CD14-positive monocyte (primary cell): ENCODE measurements at regions not wholly inside any gene's neighbourhood (a gene's known extent, or its start where the extent isn't known, plus 50 kb on each side); places are given as distances from the start of the nearest gene placed in this dataset.

Experiments used
- DNase-seq, 3 donors: peaks; one replicate each; pipeline ENCODE4 v3.0.0-alpha.2; 2011 to 2022
- H2AFZ ChIP-seq: 2 replicates; pipeline ENCODE4 v1.6.0; 2012; ENCODE audit warnings: mild to moderate bottlenecking, low read depth, low read length, inconsistent platforms; ENCODE audit not compliant: insufficient read depth, poor library complexity, severe bottlenecking
- H3K27ac ChIP-seq, 2 donors: 1 replicate in 1 of 2; 2 replicates in 1 of 2; pipeline ENCODE4 v1.5.1; 2012 to 2013; ENCODE audit warnings: low read length in 2 of 2, control low read depth in 1 of 2, inconsistent platforms in 1 of 2, low read depth in 1 of 2, mild to moderate bottlenecking in 1 of 2
- H3K27me3 ChIP-seq, 2 donors: one replicate each; pipeline versions ENCODE4 v1.6.0 to v1.6.1; 2011 to 2013; ENCODE audit warnings: low read length in 2 of 2; ENCODE audit not compliant: control insufficient read depth in 2 of 2, insufficient read depth in 2 of 2
- H3K36me3 ChIP-seq, 2 donors: replicated peaks in 1 of 2; 1 replicate in 1 of 2; 2 replicates in 1 of 2; pipeline versions ENCODE4 v1.5.1 to v1.6.1; 2012 to 2013; ENCODE audit warnings: low read length in 2 of 2, control low read depth in 1 of 2, inconsistent platforms in 1 of 2, mild to moderate bottlenecking in 1 of 2; ENCODE audit not compliant: insufficient read depth in 2 of 2, control insufficient read depth in 1 of 2
- H3K4me1 ChIP-seq, 2 donors: 1 replicate in 1 of 2; 2 replicates in 1 of 2; pipeline versions ENCODE4 v1.5.1 to v1.6.1; 2012 to 2013; ENCODE audit warnings: low read length in 2 of 2, control low read depth in 1 of 2, inconsistent platforms in 1 of 2, mild to moderate bottlenecking in 1 of 2, moderate library complexity in 1 of 2; ENCODE audit not compliant: insufficient read depth in 2 of 2, control insufficient read depth in 1 of 2
- H3K4me2 ChIP-seq: replicated peaks from 2 replicates; pipeline ENCODE3; 2012; ENCODE audit warnings: low read length, moderate library complexity, mild to moderate bottlenecking; ENCODE audit not compliant: poor library complexity, severe bottlenecking; ENCODE audit errors: extremely low read depth
- H3K4me3 ChIP-seq, 3 experiments: fragments of 200-600 bp in 1 of 3; sonication (generic) in 1 of 3; replicated peaks in 1 of 3; 1 replicate in 2 of 3; 2 replicates in 1 of 3; pipeline ENCODE4 v1.5.1; 2011 to 2013; ENCODE audit warnings: low read length in 3 of 3, mild to moderate bottlenecking in 3 of 3, control low read depth in 2 of 3, low read depth in 2 of 3, inconsistent platforms in 1 of 3, moderate library complexity in 1 of 3
- H3K79me2 ChIP-seq: 2 replicates; pipeline ENCODE4 v1.6.0; 2012; ENCODE audit warnings: mild to moderate bottlenecking, control low read depth, inconsistent platforms, low read length, moderate library complexity; ENCODE audit not compliant: insufficient read depth
- H3K9ac ChIP-seq: 2 replicates; pipeline ENCODE4 v1.6.0; 2017; ENCODE audit warnings: low read length, mild to moderate bottlenecking; ENCODE audit not compliant: insufficient read depth, poor library complexity, severe bottlenecking
- H3K9me3 ChIP-seq, 2 donors: replicated peaks in 1 of 2; 1 replicate in 1 of 2; 2 replicates in 1 of 2; pipeline versions ENCODE4 v1.5.1 to v1.6.1; 2012 to 2013; ENCODE audit warnings: low read length in 2 of 2, control low read depth in 1 of 2; ENCODE audit not compliant: control insufficient read depth in 1 of 2, insufficient read depth in 1 of 2
- H4K20me1 ChIP-seq: 2 replicates; pipeline ENCODE4 v1.6.0; 2012; ENCODE audit warnings: mild to moderate bottlenecking, low read length, control low read depth, moderate library complexity; ENCODE audit not compliant: insufficient read depth
- H3K27ac Mint-ChIP-seq, 7 donors: one replicate each; pipeline ENCODE4 v1.8.0; 2020; ENCODE audit warnings: mild to moderate bottlenecking in 7 of 7, mixed read lengths in 7 of 7, moderate library complexity in 6 of 7, inconsistent platforms in 2 of 7
- H3K27me3 Mint-ChIP-seq, 3 donors: one replicate each; pipeline ENCODE4 v1.8.0; 2021 to 2022; ENCODE audit warnings: low read depth in 3 of 3, mild to moderate bottlenecking in 3 of 3, mixed read lengths in 3 of 3, moderate library complexity in 3 of 3, inconsistent platforms in 1 of 3
- H3K36me3 Mint-ChIP-seq, 2 donors: one replicate each; pipeline ENCODE4 v1.8.0; 2020; ENCODE audit warnings: mixed read lengths in 2 of 2, inconsistent platforms in 1 of 2, mild to moderate bottlenecking in 1 of 2
- H3K4me1 Mint-ChIP-seq: one replicate; pipeline ENCODE4 v1.8.0; 2020; ENCODE audit warnings: mild to moderate bottlenecking, mixed read lengths
- H3K4me3 Mint-ChIP-seq, 2 donors: one replicate each; pipeline ENCODE4 v1.8.0; 2020; ENCODE audit warnings: mild to moderate bottlenecking in 2 of 2, mixed read lengths in 2 of 2, moderate library complexity in 1 of 2
- H3K9me3 Mint-ChIP-seq, 7 donors: one replicate each; pipeline ENCODE4 v1.8.0; 2020 to 2022; ENCODE audit warnings: mixed read lengths in 7 of 7, mild to moderate bottlenecking in 6 of 7, moderate library complexity in 6 of 7, inconsistent platforms in 2 of 7
- WGBS: methylation state at CpG from one replicate; pipeline ENCODE4 v1.1.5; 2013; ENCODE audit warnings: missing lambda C conversion rate; ENCODE audit not compliant: insufficient coverage; 5-methylcytosine and 5-hydroxymethylcytosine counted together
- intact Hi-C, 2 donors: fragments of 100-400 bp; cut with micrococcal nuclease; formaldehyde crosslinking; loops; one replicate each; pipeline versions ENCODE4 v1.15.0 to v1.15.1; 2023
- TF ChIP-seq, protein P1 (sequence below): fragments of 200-600 bp; IDR thresholded peaks from one replicate; pipeline ENCODE4 v1.8.0; 2022; ENCODE audit warnings: antibody characterized with exemption, mild to moderate bottlenecking

DNA sequence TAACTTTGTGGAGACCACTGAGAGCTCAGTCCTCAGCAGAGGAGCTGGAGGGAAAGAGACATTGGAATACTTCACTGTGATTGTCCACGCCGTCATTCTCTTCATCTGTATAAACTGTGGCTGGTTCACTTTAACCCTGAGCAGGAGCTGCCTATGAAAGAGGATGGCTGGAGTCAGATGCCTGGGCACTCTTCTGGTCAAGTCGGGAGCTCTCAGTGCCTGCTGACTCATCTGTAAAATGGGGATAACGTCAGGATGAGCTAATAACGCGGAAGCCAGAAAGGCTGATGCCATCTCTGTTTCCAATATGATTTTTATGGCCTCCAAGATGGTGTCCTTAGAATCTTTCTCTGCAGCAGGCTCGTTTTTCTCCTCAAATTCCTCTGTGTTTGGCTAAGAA is 51.6 kb upstream of the MRPS22 start:
- H3K4me3 ChIP-seq, result no peak overlapping the region
- no peaks in the 10 kb centered on the region for H3K27me3 ChIP-seq
- no peaks in the 10 kb centered on the region for H3K9me3 Mint-ChIP-seq
- no peak overlapping the region for H3K4me3 Mint-ChIP-seq
- H4K20me1 ChIP-seq, result no peaks in the 10 kb centered on the region
- no peaks in the 10 kb centered on the region for H3K4me1 Mint-ChIP-seq
- H3K27me3 Mint-ChIP-seq, result peaks cover 0 to 12% (median 0%) of the 10 kb centered on the region in 3 donors
- H3K36me3 ChIP-seq, result no peaks in the 10 kb centered on the region
- no peaks in the 10 kb centered on the region for H3K79me2 ChIP-seq
- H2AFZ ChIP-seq, result no peak overlapping the region
- no peaks in the 10 kb centered on the region for H3K36me3 Mint-ChIP-seq
- TF ChIP-seq, protein P1, sequence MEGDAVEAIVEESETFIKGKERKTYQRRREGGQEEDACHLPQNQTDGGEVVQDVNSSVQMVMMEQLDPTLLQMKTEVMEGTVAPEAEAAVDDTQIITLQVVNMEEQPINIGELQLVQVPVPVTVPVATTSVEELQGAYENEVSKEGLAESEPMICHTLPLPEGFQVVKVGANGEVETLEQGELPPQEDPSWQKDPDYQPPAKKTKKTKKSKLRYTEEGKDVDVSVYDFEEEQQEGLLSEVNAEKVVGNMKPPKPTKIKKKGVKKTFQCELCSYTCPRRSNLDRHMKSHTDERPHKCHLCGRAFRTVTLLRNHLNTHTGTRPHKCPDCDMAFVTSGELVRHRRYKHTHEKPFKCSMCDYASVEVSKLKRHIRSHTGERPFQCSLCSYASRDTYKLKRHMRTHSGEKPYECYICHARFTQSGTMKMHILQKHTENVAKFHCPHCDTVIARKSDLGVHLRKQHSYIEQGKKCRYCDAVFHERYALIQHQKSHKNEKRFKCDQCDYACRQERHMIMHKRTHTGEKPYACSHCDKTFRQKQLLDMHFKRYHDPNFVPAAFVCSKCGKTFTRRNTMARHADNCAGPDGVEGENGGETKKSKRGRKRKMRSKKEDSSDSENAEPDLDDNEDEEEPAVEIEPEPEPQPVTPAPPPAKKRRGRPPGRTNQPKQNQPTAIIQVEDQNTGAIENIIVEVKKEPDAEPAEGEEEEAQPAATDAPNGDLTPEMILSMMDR, result no peak
- H3K9ac ChIP-seq, result no peak overlapping the region
- no peak overlapping the region for H3K27ac ChIP-seq
- H3K4me1 ChIP-seq, result no peaks in the 10 kb centered on the region
- H3K9me3 ChIP-seq, result no peaks in the 10 kb centered on the region
- whole genome bisulfite sequencing, result 90% methylated on average over 7 of the region's 7 CpGs
- intact Hi-C loops, result no loop called here
- H3K27ac Mint-ChIP-seq, result no peak overlapping the region
- DNase-seq, result no peak
- H3K4me2 ChIP-seq, result no peak overlapping the region

DNA sequence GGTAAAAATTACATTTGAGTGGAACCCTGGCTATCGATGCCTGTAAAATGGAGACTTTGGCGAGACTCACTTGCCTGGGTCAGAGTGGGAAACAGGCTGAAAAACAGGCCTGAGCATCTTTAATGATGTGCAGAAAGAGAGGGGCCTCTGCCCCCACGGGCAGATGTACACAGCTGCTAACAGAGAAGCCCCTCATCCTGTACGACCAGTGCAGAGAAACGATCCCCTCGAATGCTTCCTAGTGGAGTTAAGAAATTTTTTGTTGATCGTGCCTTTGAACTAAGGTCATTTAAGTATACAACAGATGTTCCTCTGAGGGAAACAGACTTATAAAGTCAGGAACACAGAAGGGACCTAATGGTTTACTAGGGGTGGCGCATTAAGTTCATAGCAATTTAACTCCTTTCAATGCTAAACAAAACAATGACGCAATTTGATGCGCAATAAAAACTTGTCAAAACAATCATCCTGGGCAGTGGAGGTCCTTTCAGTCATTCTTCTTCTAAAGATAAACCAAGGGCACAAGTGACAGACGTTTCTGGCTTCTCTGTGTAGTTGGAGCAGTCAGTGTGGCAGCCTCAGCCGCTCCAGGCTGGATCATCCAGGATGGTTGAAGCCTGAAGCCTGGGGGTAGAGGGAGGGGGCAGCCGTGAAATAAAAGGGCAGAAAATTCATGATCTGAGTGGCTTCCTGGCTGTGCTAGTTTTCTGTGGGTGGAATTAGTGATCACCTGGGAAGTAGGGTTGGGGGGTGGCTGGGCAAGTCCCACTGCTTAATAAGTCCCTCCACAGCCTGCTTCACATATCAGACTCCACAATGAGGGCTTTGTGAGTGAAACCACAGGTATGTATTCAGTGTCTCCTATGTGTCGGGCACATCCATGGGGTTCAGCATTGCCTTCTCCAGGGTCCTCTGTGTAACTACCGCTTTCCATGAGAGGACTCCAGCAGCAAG is 50.8 kb upstream of the MRPS22 start:
- Mint-ChIP-seq H3K9me3 (no peaks in the 10 kb centered on the region), H3K27me3 (peaks cover 0 to 12% (median 0%) of the 10 kb centered on the region in 3 donors), H3K4me3 (no peak overlapping the region), H3K4me1 (no peaks in the 10 kb centered on the region), H3K27ac (no peak overlapping the region), H3K36me3 (no peaks in the 10 kb centered on the region)
- H3K9ac ChIP-seq, result no peak overlapping the region
- no peaks in the 10 kb centered on the region for H3K79me2 ChIP-seq
- intact Hi-C loops, result no loop called here
- no peaks in the 10 kb centered on the region for H3K9me3 ChIP-seq
- no peaks in the 10 kb centered on the region for H4K20me1 ChIP-seq
- no peak overlapping the region for H2AFZ ChIP-seq
- H3K27me3 ChIP-seq, result no peaks in the 10 kb centered on the region
- TF ChIP-seq, protein P1, result no peak
- H3K27ac ChIP-seq, result no peak overlapping the region
- no peak overlapping the region for H3K4me3 ChIP-seq
- no peaks in the 10 kb centered on the region for H3K36me3 ChIP-seq
- no peaks in the 10 kb centered on the region for H3K4me1 ChIP-seq
- no peak for DNase-seq
- WGBS, result 81% methylated on average over 8 of the region's 15 CpGs
- no peak overlapping the region for H3K4me2 ChIP-seq
